B cell (primary cell): ENCODE measurements at regions not wholly inside any gene's neighbourhood (a gene's known extent, or its start where the extent isn't known, plus 50 kb on each side); places are given as distances from the start of the nearest gene placed in this dataset.

ENCODE experiments used
- ATAC-seq: fragments of 200-7000 bp; cut with Tn5 transposase; one replicate; pipeline ENCODE4 v1.10.0; 2021; ENCODE audit warnings: low read depth, mild to moderate bottlenecking, moderate number of reproducible peaks, moderate library complexity
- CTCF ChIA-PET: fragments of 350-600 bp; sonication (Branson Sonifier 250); formaldehyde crosslinking; loops from one replicate; lab custom pipeline; 2021; ENCODE audit warnings: antibody characterized with exemption, inconsistent platforms; lab: Charles Lee
- POLR2A ChIA-PET: fragments of 350-600 bp; sonication (Branson Sonifier 250); formaldehyde crosslinking; loops from one replicate; lab custom pipeline; 2021; ENCODE audit warnings: antibody characterized with exemption; lab: Charles Lee
- DNase-seq: peaks from one replicate; pipeline ENCODE4 v3.0.0; 2013
- H2AFZ ChIP-seq: 2 replicates; pipeline ENCODE4 v1.6.1; 2012; ENCODE audit warnings: mild to moderate bottlenecking, low read depth, low read length; ENCODE audit not compliant: insufficient read depth, poor library complexity, severe bottlenecking
- H3K27ac ChIP-seq, 2 donors: 1 replicate in 1 of 2; 2 replicates in 1 of 2; pipeline ENCODE4 v1.5.1; 2012 to 2013; ENCODE audit warnings: low read length in 2 of 2, mild to moderate bottlenecking in 2 of 2, moderate library complexity in 1 of 2
- H3K27me3 ChIP-seq, 4 experiments: fragments of 200-600 bp in 1 of 4; sonication (generic) in 1 of 4; replicated peaks in 1 of 4; 1 replicate in 2 of 4; 2 replicates in 2 of 4; pipeline versions ENCODE4 v1.6.1 to v1.7.0; 2013 to 2016; ENCODE audit warnings: low read length in 3 of 4, mild to moderate bottlenecking in 2 of 4, mixed read lengths in 1 of 4, moderate library complexity in 1 of 4; ENCODE audit not compliant: insufficient read depth in 4 of 4, control insufficient read depth in 3 of 4; ENCODE audit errors: control extremely low read depth in 1 of 4
- H3K36me3 ChIP-seq, 2 experiments: replicated peaks in 1 of 2; 1 replicate in 1 of 2; 2 replicates in 1 of 2; pipeline versions ENCODE4 v1.6.1 to v1.7.1; 2013; ENCODE audit warnings: low read length in 1 of 2; ENCODE audit not compliant: insufficient read depth in 2 of 2, control insufficient read depth in 1 of 2; ENCODE audit errors: control extremely low read depth in 1 of 2, extremely low read depth in 1 of 2
- H3K4me1 ChIP-seq, 2 donors: fragments of 200-600 bp in 1 of 2; sonication (generic) in 1 of 2; 1 replicate in 1 of 2; 2 replicates in 1 of 2; pipeline versions ENCODE4 v1.5.1 to v1.6.1; 2013 to 2017; ENCODE audit warnings: low read length in 2 of 2; ENCODE audit not compliant: control insufficient read depth in 2 of 2, insufficient read depth in 2 of 2
- H3K4me2 ChIP-seq: replicated peaks from 2 replicates; pipeline ENCODE3; 2012; ENCODE audit warnings: mild to moderate bottlenecking, low read depth, low read length; ENCODE audit not compliant: poor library complexity, severe bottlenecking
- H3K4me3 ChIP-seq, 5 experiments: fragments of 200-600 bp in 1 of 5; sonication (generic) in 1 of 5; 1 replicate in 3 of 5; 2 replicates in 2 of 5; pipeline versions ENCODE4 v1.5.1 to v1.7.0; 2011 to 2016; ENCODE audit warnings: low read length in 4 of 5, mild to moderate bottlenecking in 4 of 5, low read depth in 2 of 5, control low read depth in 1 of 5, moderate library complexity in 1 of 5; ENCODE audit not compliant: insufficient read depth in 1 of 5; ENCODE audit errors: control extremely low read depth in 1 of 5, extremely low read depth in 1 of 5
- H3K79me2 ChIP-seq: fragments of 200-600 bp; sonication (generic); one replicate; pipeline ENCODE4 v1.6.0; 2016; ENCODE audit warnings: low read length; ENCODE audit not compliant: control insufficient read depth, insufficient read depth
- H3K9ac ChIP-seq: fragments of 200-600 bp; sonication (generic); 2 replicates; pipeline ENCODE4 v1.6.1; 2017; ENCODE audit warnings: mild to moderate bottlenecking, low read length, moderate library complexity
- H3K9me3 ChIP-seq, 3 donors: one replicate each; pipeline versions ENCODE4 v1.6.1 to v1.7.1; 2013; ENCODE audit warnings: low read length in 2 of 3; ENCODE audit not compliant: control insufficient read depth in 2 of 3, insufficient read depth in 1 of 3; ENCODE audit errors: control extremely low read depth in 1 of 3
- H4K20me1 ChIP-seq: 2 replicates; pipeline ENCODE4 v1.6.0; 2012; ENCODE audit warnings: mild to moderate bottlenecking, low read length; ENCODE audit not compliant: insufficient read depth, control insufficient read depth, poor library complexity, severe bottlenecking
- H3K27ac Mint-ChIP-seq: one replicate; pipeline ENCODE4 v1.8.0; 2021; ENCODE audit warnings: mixed read lengths
- H3K27me3 Mint-ChIP-seq: one replicate; pipeline ENCODE4 v1.8.0; 2021; ENCODE audit warnings: mixed read lengths
- H3K4me1 Mint-ChIP-seq: one replicate; pipeline ENCODE4 v1.8.0; 2021; ENCODE audit warnings: mixed read lengths
- H3K4me3 Mint-ChIP-seq: one replicate; pipeline ENCODE4 v1.8.0; 2021; ENCODE audit warnings: mixed read lengths
- H3K9me3 Mint-ChIP-seq: one replicate; pipeline ENCODE4 v1.8.0; 2022; ENCODE audit warnings: mixed read lengths; ENCODE audit not compliant: insufficient read depth
- EZH2 ChIP-seq: IDR thresholded peaks from 2 replicates; pipeline ENCODE4 v1.6.1; 2012; ENCODE audit warnings: borderline replicate concordance, low read depth, mild to moderate bottlenecking, moderate library complexity, low read length; ENCODE audit not compliant: insufficient read depth, poor library complexity, severe bottlenecking
- WGBS: methylation state at CpG from one replicate; pipeline ENCODE4 v1.1.5; 2013; ENCODE audit warnings: missing lambda C conversion rate; ENCODE audit not compliant: insufficient coverage; 5-methylcytosine and 5-hydroxymethylcytosine counted together
- intact Hi-C: fragments of 100-400 bp; cut with micrococcal nuclease; formaldehyde crosslinking; loops from one replicate; pipeline ENCODE4 v1.10.0; 2022
- TF ChIP-seq, protein P1 (sequence below): fragments of 200-600 bp; IDR thresholded peaks from one replicate; pipeline ENCODE4 v1.8.0; 2022; ENCODE audit warnings: antibody characterized with exemption, mild to moderate bottlenecking

DNA sequence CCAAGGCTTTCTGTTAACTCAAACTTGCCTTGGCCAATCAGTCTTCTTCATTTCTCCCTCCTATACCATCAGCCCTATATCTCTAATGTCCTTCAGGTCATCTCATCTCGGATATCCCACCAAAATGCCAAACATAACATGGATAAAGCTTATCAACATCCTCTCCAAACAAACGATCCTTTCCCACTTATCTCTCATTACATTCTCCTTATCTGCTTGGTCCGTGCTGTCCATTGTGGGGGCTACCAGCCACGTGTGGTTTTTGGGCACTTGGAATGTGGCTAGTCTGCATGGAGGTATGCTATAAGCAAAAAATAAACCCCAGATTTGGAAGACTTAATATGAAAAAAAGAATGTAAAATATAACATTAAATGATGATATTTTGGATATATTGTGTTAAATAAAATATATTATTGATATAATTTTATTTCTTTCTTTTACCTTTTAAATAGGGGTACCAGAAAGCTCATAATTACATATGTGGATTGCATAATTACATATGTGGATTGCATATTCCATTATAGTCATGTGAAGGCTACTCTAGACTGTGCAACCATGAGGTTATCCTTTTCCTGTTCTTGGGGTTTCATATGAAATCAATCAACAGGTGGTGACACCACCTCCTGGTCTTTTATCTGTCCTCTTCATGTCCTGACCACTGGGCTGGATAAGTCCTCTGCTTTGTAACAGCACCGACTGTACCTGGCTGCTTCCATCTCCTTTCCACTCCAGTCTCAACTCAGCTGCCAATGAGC, 123.0 kb downstream of the CD83 start:
- H3K4me3 Mint-ChIP-seq = peak overlapping the region; percentile 54
- DNase-seq = no peak
- ATAC-seq = peak; percentile 10
- no peaks in the 10 kb centered on the region for H3K27me3 Mint-ChIP-seq
- intact Hi-C loops = no loop called here
- WGBS = 83% methylated on average over 2 of the region's 5 CpGs
- Histone ChIP-seq H3K4me3 (peak overlapping the region in 1 of 5 experiments; percentile 26), H3K4me2 (peak overlapping the region; percentile 56), H3K79me2 (no peaks in the 10 kb centered on the region), H3K4me1 (peaks cover 35 to 36% of the 10 kb centered on the region in 2 donors), H2AFZ (no peak overlapping the region), H3K27me3 (no peaks in the 10 kb centered on the region), H3K9ac (peak overlapping the region; percentile 17), H3K27ac (peak overlapping the region in 1 of 2 donors; percentile 45), H4K20me1 (no peaks in the 10 kb centered on the region), H3K36me3 (no peaks in the 10 kb centered on the region), H3K9me3 (peaks cover 0 to 2% (median 0%) of the 10 kb centered on the region in 3 donors)
- peaks cover 46% of the 10 kb centered on the region for H3K4me1 Mint-ChIP-seq
- ChIA-PET CTCF (interaction anchor here (1.0 kb wide), 1 partner anchor 17 kb away, joined by 3 read pairs; no protein-coding TSS in a partner anchor), POLR2A (no interaction called here)
- no peak for TF ChIP-seq EZH2
- TF ChIP-seq, protein P1, sequence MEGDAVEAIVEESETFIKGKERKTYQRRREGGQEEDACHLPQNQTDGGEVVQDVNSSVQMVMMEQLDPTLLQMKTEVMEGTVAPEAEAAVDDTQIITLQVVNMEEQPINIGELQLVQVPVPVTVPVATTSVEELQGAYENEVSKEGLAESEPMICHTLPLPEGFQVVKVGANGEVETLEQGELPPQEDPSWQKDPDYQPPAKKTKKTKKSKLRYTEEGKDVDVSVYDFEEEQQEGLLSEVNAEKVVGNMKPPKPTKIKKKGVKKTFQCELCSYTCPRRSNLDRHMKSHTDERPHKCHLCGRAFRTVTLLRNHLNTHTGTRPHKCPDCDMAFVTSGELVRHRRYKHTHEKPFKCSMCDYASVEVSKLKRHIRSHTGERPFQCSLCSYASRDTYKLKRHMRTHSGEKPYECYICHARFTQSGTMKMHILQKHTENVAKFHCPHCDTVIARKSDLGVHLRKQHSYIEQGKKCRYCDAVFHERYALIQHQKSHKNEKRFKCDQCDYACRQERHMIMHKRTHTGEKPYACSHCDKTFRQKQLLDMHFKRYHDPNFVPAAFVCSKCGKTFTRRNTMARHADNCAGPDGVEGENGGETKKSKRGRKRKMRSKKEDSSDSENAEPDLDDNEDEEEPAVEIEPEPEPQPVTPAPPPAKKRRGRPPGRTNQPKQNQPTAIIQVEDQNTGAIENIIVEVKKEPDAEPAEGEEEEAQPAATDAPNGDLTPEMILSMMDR = no peak
- peak overlapping the region; percentile 67 for H3K27ac Mint-ChIP-seq
- H3K9me3 Mint-ChIP-seq = no peaks in the 10 kb centered on the region

DNA sequence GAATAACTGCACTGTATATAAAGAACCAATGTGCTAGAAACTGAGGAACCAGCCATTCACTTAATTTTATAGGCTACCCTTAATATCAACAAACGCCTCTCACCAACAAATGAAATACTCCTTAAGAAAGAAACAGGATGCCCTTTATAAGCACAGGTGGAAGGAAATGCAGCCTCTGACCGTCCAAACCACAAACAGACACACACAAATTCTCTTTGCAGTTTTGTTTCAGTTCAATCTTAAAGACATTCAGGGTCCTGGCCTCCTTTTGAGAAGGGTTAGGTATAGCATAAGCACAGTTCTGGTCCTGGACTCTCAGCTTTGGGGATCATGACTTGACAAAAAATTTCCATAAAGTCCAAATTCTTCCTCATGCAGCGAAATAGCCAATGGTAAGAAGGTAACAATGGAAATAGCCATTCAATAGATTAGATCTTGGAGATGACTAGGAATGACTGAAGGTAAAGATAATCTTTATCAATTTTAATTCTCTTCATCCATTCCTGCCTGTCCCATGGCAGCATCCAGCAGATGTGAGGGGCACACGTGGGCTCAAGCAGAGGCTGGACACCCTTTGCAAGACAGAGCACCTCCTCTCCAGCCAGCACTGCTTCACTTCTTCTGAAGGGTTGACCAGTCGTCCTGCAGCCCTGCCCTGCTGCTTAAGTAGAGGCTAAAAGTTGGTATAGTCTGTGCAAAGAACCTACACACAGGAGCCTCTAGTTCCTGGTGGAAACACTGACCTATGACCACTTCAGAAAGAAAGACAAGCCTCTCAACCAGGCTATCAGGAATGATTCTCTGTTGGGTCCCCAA, 123.9 kb downstream of the CD83 start:
- no peak for ATAC-seq
- ChIA-PET CTCF (no interaction called here), POLR2A (no interaction called here)
- Histone ChIP-seq H3K27me3 (no peaks in the 10 kb centered on the region), H3K27ac (peak overlapping the region in 1 of 2 donors; percentile 45), H2AFZ (no peak overlapping the region), H3K4me3 (peak overlapping the region in 1 of 5 experiments; percentile 26), H3K4me2 (peak overlapping the region; percentile 56), H4K20me1 (no peaks in the 10 kb centered on the region), H3K9me3 (peaks cover 0 to 2% (median 0%) of the 10 kb centered on the region in 3 donors), H3K9ac (peak overlapping the region; percentile 17), H3K36me3 (no peaks in the 10 kb centered on the region), H3K79me2 (no peaks in the 10 kb centered on the region), H3K4me1 (peaks cover 28% of the 10 kb centered on the region in 2 donors)
- Mint-ChIP-seq H3K4me1 (peaks cover 39% of the 10 kb centered on the region), H3K9me3 (no peaks in the 10 kb centered on the region), H3K27ac (peak overlapping the region; percentile 67), H3K4me3 (peak overlapping the region; percentile 54), H3K27me3 (no peaks in the 10 kb centered on the region)
- TF ChIP-seq, protein P1 = no peak
- TF ChIP-seq EZH2 = no peak
- DNase-seq = no peak
- intact Hi-C loops = no loop called here
- 88% methylated on average over 1 of the region's 5 CpGs for WGBS
